GM12878 (cell line): ENCODE measurements at regions not wholly inside any gene's neighbourhood (a gene's known extent, or its start where the extent isn't known, plus 50 kb on each side); places are given as distances from the start of the nearest gene placed in this dataset.

ENCODE experiments used
- FOXM1 ChIP-seq: IDR thresholded peaks from 2 replicates; pipeline ENCODE4 v1.6.1; 2012; ENCODE audit warnings: low read depth, mild to moderate bottlenecking, inconsistent platforms, low read length, moderate library complexity
- POLR2AphosphoS5 ChIP-seq: IDR thresholded peaks from 2 replicates; pipeline ENCODE4 v1.6.1; 2011; ENCODE audit warnings: mild to moderate bottlenecking, low read length, inconsistent platforms
- SIX5 ChIP-seq: IDR thresholded peaks from 2 replicates; pipeline ENCODE4 v1.6.1; 2011; ENCODE audit warnings: mild to moderate bottlenecking, low read depth, low read length, moderate library complexity; ENCODE audit not compliant: severe bottlenecking
- SUPT20H ChIP-seq: IDR thresholded peaks from 2 replicates; pipeline ENCODE4 v1.6.1; 2011; ENCODE audit warnings: low read depth, mild to moderate bottlenecking, low read length, moderate library complexity, borderline replicate concordance; ENCODE audit not compliant: control insufficient read depth
- ZNF217 ChIP-seq: fragments of 450-650 bp; IDR thresholded peaks from 2 replicates; pipeline ENCODE4 v1.6.1; 2017; ENCODE audit warnings: antibody characterized with exemption, mild to moderate bottlenecking

- TF ChIP-seq POLR2AphosphoS5 (no peak), SIX5 (no peak), SUPT20H (no peak), FOXM1 (no peak), ZNF217 (no peak)
Measured at GRCh38 chr12:38601949-38602348, 285.4 kb downstream of the ALG10B start.
